GM19455 (cell line): ENCODE measurements at regions not wholly inside any gene's neighbourhood (a gene's known extent, or its start where the extent isn't known, plus 50 kb on each side); places are given as distances from the start of the nearest gene placed in this dataset.

ENCODE experiments used
- ATAC-seq: cut with Tn5 transposase; IDR thresholded peaks from one replicate; pipeline ENCODE4 v1.9.1; 2021; ENCODE audit not compliant: unreplicated experiment

GRCh38 chr17:69820876-69821473, 254.1 kb upstream of the KCNJ16 start:
- no peak for ATAC-seq

DNA sequence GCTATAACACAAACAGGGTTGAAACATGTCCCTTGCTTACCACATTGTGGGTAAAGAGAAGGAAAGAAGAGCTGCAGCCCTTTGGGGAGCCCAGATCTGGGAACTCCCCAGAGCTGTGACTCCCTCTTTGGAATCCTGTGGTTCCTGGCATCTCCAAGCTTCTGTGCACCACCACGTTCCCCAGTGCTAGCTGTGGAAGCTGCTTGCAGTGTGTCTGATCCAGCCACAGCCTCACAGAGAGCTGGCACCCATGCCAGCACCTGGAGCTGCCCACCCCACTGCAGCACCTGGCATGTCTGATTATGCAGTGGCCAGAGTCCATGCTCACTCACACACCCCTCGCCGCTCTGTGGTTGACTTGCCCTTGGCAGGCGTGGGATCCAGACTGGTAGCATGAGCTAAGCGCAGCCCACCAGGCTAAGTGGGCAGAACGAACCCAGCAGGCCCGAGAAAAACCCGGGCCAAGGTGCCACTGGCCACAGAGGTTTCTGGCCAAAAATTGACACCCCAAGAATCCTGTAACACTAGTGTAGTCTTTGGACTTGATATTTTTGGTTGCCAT, 252.6 kb upstream of the KCNJ16 start:
- ATAC-seq = no peak

DNA sequence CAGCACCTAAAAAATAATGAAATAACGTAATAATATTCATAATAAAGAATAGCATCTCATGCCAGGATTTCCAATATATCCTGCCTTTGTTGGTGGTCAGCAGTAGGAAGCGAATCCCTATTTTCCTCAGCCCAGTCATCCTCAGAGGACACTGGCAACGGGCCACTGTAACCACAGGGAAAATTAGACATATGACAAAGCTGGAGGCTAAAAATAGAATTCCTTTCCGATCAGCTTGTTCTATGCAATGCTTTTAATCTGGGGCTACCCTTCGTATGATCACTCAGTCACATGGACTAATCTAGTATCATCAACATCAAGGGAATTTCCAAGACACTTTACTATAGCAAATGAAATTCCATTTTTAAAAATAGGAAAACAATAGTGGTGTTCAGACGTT, 246.9 kb upstream of the KCNJ16 start:
- ATAC-seq = no peak

DNA sequence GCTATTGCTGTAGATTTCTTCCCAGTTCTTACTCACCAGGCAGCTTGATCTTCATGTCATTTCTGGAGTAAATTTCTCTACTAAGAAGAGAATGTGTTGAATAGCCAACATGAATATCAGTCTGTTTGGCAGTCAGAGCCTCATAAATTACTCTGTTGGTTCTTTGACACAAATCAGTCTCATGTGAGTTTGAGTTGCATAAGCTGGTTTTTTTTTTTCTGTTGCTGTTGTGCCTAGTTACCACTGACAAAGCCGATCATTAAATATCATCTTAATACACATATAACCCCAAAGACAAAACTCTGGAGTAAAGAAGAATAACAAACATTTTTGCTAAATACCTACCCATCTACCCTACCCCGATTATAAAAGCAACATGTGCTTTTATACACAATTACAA, 240.5 kb upstream of the KCNJ16 start:
- ATAC-seq = no peak

- ATAC-seq = no peak
Measured at GRCh38 chr17:69851736-69852135, 223.3 kb upstream of the KCNJ16 start.

GRCh38 chr17:69853541-69854224, 221.3 kb upstream of the KCNJ16 start:
- no peak for ATAC-seq

GRCh38 chr17:69854225-69854780, 220.7 kb upstream of the KCNJ16 start:
- no peak for ATAC-seq

- no peak for ATAC-seq
Measured at GRCh38 chr17:69856946-69857345, 218.1 kb upstream of the KCNJ16 start.

GRCh38 chr17:69857412-69857835, 217.6 kb upstream of the KCNJ16 start:
- no peak for ATAC-seq

DNA sequence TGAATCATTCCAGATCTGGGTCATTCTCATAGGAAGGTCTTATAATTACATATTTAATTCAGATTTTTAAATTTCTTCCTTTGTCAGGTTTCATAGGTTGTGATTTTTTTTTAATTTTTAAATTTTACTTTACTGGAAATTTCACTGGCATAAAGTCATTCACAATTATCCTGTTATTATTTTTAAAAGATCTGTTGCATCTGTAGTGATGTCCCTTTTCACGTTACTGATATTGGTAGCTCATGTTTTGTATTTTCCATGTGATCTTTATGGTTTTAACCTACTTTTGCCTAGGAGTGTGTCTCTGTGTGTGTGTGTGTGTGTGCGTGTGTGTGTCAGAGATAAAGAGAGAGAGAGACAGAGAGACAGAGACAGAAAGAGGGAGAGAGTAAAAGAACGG, 216.6 kb upstream of the KCNJ16 start:
- no peak for ATAC-seq

DNA sequence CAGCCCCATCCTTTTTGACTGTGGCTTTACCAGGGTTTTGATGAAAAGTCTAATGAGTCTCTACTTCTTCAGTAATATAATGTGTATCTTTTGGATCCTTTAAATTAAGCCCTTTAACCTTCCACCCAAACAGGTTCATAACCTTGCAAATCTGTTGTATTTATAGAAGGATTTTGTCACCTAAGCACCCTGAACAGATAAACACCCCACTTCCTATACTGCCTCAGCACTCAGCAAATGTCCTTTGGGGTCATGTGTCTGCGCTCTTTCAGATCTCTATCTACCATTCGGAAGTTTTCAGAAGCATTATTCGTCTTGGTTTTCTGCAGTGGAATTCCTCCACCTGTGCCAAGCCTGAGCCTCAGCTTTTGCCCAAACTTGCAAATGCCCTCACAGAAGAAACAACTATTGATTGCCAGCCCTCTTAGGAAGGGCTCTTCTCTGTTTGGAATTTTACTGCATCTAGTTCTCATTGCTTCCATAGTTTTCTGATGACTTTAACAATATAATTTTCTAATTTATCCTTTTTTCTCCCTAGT, 214.8 kb upstream of the KCNJ16 start:
- no peak for ATAC-seq

- ATAC-seq = no peak
Measured at GRCh38 chr17:69864462-69864861, 210.6 kb upstream of the KCNJ16 start.

- ATAC-seq = peak; percentile 82
Measured at GRCh38 chr17:69869667-69870066, 205.4 kb upstream of the KCNJ16 start.

DNA sequence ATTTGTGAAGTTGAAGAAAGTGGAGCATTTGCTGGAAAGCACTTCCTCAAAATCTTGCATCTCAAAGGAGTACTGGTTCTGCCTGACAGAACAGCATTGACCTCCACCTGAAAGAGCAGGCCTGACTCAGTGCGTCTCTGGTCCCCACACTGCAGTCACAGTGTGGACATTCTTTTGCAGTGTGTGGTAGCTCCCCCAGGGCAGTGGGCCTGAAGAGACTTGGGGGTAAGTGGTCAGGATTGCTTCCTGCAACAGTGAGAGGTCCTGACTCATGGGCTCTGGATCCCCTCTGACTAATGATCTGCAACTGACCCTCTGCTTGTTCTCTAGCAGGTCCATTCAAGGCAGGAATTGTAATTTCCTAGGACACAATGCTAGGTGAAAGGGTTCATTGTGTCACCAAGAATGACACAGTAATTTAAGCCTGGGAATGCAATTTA, 204.9 kb upstream of the KCNJ16 start:
- peak; percentile 73 for ATAC-seq

DNA sequence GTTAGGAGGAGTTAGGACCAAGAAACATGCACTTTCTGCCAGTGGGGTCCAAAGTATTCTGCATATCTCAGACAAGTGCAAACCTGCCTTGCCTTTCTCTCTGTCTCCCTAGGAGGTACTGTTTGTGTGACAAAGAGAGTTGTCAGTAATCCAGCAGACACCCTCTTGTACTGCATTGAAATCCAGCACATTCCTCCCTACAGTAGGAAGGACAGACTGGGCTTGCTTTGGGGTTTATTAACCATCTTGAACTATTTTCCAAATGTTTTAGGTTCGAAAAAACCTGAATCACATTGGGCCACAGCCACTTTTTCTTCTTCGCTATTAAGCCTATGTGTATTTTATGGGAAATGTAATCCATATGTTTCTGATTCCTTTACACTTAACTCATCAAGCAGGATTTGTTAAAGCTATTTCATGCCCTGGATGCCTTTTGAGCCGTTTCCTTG, 204.2 kb upstream of the KCNJ16 start:
- ATAC-seq = no peak

DNA sequence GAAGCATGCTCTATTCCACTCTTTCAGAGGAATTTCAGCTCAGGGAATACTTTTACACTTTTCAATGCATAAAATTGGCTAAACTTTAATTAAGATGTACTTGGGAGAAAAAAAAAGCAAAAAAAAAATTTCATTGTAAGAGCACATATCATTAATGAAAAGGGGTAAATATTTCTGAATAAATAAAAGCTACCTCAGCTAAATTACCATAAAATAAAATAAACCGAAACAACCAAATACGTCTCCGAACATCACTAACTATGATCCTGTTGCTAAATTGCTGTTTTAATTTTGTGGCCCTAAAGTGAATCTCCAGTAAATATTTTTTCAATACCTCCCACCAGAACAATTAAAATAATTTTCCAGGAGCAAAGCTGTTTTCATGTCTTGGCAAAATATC, 203.7 kb upstream of the KCNJ16 start:
- ATAC-seq = no peak

- ATAC-seq = no peak
Measured at GRCh38 chr17:69872675-69873262, 202.3 kb upstream of the KCNJ16 start.

DNA sequence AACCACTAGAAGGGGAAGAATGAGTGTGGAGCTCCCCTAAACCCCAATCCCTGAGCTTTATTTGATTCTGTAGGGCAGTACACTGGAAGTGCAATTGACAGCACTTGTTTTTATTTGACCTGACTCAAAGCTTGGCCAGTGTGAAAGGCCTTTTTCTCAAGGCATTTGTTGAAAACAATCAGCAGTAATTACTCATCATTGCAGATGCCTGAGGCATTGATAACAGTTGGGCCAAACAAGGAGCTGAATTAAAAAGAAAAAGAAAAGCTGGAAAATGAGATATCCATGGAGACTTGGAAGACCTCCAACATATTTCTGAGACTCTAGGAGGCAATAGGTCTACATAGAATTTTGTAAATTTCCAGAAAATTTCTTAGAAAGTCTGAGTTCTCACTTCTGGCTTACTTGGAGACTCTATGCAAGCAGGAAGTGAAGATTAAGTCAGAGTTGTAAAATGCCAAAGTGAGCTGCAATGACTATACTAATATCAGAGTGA, 200.8 kb upstream of the KCNJ16 start:
- no peak for ATAC-seq

GRCh38 chr17:69876757-69877156, 198.3 kb upstream of the KCNJ16 start:
- ATAC-seq = no peak

GRCh38 chr17:69878661-69879060, 196.4 kb upstream of the KCNJ16 start:
- no peak for ATAC-seq

DNA sequence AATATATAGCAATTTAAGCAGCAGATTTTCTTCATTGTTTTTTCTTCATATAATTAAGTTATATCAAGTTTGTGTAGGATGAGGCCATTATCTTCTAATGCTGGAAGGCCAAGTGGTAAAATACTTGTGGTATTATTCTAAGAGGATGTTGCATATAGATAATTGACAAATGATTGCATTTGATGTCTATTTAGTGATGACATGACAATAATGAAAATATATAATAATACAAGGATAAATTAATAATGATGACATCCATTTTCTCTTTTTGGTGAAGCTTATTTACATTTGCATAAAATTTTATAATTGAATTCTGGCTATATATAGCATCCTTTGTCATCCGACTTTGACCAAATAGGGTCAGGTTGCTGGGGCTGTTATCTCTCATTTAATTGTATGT, 195.4 kb upstream of the KCNJ16 start:
- no peak for ATAC-seq
